WI38 (cell line): ENCODE measurements at regions not wholly inside any gene's neighbourhood (a gene's known extent, or its start where the extent isn't known, plus 50 kb on each side); places are given as distances from the start of the nearest gene placed in this dataset.
"Not testable (repeated sequence)": the region's sequence is repeated elsewhere in the genome, so short reads cannot be mapped to it uniquely, and the experiment has no call there.

ENCODE experiments used
- H3K4me3 ChIP-seq: 2 replicates; pipeline ENCODE4 v1.5.1; 2011; ENCODE audit warnings: low read depth, mild to moderate bottlenecking, control low read depth, low read length
- TF ChIP-seq, protein P1 (sequence below): IDR thresholded peaks from 2 replicates; pipeline ENCODE4 v1.5.1; 2012; ENCODE audit warnings: low read depth, mild to moderate bottlenecking, control low read depth, low read length

DNA sequence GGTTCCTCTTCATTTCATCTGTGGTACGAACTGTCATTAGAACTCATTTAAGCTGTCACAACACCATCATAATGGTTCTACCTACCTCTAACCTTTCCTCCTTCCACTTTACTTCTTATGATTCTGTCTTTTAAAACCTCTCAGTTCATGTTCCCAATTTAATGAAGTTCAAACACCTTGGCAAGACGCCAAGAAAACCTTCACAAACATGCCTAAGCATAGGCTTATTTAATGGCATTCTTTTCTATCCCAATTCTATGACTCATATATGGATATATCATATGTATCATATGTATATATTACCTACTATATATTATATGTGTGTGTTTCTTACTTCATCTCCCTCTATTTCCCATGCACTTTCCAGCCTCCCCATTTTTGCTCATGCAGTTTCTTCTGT lies 283.4 kb upstream of the TBX18 start:
- TF ChIP-seq, protein P1, sequence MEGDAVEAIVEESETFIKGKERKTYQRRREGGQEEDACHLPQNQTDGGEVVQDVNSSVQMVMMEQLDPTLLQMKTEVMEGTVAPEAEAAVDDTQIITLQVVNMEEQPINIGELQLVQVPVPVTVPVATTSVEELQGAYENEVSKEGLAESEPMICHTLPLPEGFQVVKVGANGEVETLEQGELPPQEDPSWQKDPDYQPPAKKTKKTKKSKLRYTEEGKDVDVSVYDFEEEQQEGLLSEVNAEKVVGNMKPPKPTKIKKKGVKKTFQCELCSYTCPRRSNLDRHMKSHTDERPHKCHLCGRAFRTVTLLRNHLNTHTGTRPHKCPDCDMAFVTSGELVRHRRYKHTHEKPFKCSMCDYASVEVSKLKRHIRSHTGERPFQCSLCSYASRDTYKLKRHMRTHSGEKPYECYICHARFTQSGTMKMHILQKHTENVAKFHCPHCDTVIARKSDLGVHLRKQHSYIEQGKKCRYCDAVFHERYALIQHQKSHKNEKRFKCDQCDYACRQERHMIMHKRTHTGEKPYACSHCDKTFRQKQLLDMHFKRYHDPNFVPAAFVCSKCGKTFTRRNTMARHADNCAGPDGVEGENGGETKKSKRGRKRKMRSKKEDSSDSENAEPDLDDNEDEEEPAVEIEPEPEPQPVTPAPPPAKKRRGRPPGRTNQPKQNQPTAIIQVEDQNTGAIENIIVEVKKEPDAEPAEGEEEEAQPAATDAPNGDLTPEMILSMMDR, result no peak
- no peak overlapping the region for H3K4me3 ChIP-seq

DNA sequence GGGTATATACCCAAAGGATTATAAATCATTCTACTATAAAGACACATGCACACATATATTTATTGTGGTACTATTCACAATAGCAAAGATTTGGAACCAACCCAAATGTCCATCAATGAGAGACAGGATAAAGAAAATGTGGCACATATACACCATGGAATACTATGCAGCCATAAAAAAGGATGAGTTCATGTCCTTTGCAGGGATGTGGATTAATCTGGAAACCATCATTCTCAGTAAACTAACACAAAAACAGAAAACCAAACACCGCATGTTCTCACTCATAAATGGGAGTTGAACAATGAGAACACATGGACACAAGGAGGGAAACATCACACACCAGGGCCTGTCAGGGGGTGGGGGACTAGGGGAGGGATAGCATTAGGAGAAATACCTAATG lies 281.4 kb upstream of the TBX18 start:
- H3K4me3 ChIP-seq, result not testable (repeated sequence)

DNA sequence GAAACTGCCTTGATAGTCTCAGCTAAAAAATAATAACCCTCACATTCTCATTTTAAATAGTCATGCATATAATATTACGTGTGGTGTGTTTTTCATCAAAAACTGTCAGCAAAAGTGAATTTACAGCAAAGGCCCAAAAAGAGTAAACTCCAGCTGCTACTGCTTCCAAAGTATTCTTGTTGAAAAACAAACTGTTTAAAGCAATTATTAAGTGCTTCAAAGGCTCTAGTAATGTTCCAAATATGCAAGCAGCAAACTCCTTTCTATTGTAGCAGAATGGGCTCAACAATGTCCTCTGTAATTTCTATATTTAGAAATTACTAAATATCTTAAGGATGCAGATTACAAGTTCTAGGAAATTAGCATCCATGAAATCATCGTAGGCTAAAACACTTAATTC lies 280.0 kb upstream of the TBX18 start:
- TF ChIP-seq, protein P1, result no peak
- H3K4me3 ChIP-seq, result no peak overlapping the region

DNA sequence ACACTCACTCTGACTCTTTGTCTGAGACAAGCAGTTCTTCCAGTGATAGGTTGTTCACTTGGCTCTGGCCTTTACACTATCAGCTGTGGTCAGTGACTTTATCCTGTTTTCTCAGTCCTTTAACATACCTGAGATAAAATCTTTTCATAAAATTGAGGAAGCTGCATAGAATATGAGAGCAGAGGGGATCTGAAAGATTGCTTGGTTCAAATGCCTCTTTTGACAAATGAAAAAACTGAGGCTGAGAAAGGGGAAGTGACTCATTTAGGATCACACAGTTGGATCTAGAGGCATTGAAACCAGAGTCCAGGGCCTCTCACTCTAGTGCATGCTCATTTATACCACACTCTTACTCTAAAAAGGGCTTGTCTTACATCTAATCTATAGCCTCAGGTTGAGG lies 277.0 kb upstream of the TBX18 start:
- no peak overlapping the region for H3K4me3 ChIP-seq
- TF ChIP-seq, protein P1, result no peak

DNA sequence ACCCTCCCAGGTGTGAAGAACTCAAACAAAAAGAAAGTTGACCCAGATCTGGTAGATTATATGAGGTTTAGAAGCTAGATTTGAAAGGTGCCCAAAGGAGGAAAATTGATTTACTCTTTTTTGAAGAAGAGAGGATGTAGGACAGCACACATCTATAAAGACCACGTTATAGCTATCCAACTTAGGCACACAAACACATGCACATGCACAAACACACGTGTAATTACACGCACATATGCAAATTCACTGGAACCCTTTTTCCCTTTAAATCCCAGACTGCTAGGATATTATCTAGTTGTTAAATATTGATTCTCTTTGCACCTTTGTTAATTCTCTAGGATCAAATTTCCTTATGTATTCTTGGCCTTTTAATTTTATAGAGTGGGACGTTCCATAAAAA lies 272.8 kb upstream of the TBX18 start:
- TF ChIP-seq, protein P1, result no peak

DNA sequence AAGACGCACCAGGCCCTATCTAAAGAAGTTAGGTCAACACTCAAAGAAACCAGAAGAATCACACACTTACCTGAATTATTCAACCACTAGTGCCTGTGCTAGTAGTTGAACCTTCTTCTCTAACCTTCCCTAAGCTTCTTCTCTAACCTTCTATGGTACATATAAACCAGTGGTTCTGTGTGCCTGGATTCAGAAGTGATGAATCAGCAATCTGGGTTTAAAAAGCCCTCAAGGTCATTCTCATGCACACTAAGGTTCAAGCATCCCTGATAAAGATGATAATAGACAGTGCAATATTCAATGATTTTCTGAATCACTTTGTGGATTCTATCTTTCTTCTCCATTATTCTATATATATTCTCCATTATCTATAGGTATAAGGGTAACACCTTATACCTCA lies 271.4 kb upstream of the TBX18 start:
- no peak overlapping the region for H3K4me3 ChIP-seq
- TF ChIP-seq, protein P1, result no peak

More for the DNA sequence above, 272.8 kb upstream of the TBX18 start:
- H3K4me3 ChIP-seq, result no peak overlapping the region

DNA sequence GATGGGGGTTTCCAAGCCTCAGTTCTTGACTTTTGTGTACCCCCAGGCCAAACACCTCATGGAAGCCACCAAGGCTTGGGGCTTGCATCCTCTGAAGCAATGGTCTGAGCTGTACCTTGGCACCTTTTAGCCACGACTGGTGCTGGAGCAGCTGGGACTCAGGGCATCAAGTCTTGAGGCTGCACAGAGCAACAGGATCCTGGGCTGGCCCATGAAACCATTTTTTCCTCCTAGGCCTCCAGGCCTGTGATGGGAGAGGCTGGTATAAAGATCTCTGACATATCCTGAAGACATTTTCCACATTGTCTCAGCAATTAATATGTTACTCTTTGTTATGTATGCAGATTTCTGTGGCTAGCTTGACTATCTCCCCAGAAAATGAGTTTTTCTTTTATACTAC lies 269.1 kb upstream of the TBX18 start:
- TF ChIP-seq, protein P1, result no peak
- no peak overlapping the region for H3K4me3 ChIP-seq

DNA sequence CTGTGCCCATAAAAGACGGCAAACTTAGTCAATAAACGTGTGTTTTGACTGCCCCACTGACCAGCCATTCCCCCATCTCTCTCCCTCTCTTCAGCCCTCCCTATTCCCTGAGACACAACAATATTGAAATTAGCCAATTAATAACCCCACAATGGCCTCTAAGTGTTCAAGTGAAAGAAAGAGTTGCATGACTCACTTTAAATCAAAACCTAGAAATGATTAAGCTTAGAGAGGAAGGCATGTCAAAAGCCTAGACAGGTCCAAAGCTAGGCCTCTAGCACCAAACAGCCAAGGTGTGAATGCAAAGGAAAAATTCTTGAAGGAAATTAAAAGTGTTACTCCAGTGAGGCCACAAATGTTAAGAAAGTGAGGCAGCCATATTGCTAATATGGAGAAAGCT lies 261.6 kb upstream of the TBX18 start:
- TF ChIP-seq, protein P1, result no peak
- H3K4me3 ChIP-seq, result no peak overlapping the region
